H1 (cell line): ENCODE measurements at regions not wholly inside any gene's neighbourhood (a gene's known extent, or its start where the extent isn't known, plus 50 kb on each side); places are given as distances from the start of the nearest gene placed in this dataset.

Experiments
- CTCF ChIA-PET: fragments of 300-600 bp; sonication (Branson Sonifier 250); formaldehyde crosslinking; loops from one replicate; lab custom pipeline; 2021; ENCODE audit not compliant: partially characterized antibody; lab: Charles Lee
- POLR2A ChIA-PET: fragments of 300-600 bp; sonication (Branson Sonifier 250); formaldehyde crosslinking; loops from one replicate; lab custom pipeline; 2021; ENCODE audit warnings: inconsistent platforms; ENCODE audit not compliant: partially characterized antibody; lab: Charles Lee
- DNase-seq, 2 experiments: peaks; one replicate each; pipeline versions ENCODE4 v3.0.0 to v3.0.0-alpha.2; 2010 to 2022; ENCODE audit warnings: low spot score in 2 of 2, low read depth in 1 of 2, mixed read lengths in 1 of 2
- FAIRE-seq: peaks from 2 replicates; lab custom pipeline; 2011; peaks lifted over from hg19 to GRCh38; lab: Jason Lieb, UNC
- H2AFZ ChIP-seq: 2 replicates; pipeline ENCODE4 v1.8.1; 2012; ENCODE audit warnings: low read length, inconsistent platforms
- H2AK5ac ChIP-seq: 2 replicates; pipeline ENCODE4 v1.6.1; 2013; ENCODE audit warnings: low read depth, low read length
- H2BK120ac ChIP-seq: replicated peaks from 2 replicates; pipeline ENCODE3; 2013; ENCODE audit warnings: low read depth, low read length, inconsistent platforms
- H2BK12ac ChIP-seq: 2 replicates; pipeline ENCODE4 v1.6.1; 2013; ENCODE audit warnings: low read depth, low read length
- H2BK15ac ChIP-seq: 2 replicates; pipeline ENCODE4 v1.6.1; 2013; ENCODE audit warnings: low read length
- H2BK20ac ChIP-seq: 2 replicates; pipeline ENCODE4 v1.6.1; 2013; ENCODE audit warnings: low read length
- H2BK5ac ChIP-seq: 2 replicates; pipeline ENCODE4 v1.6.1; 2013; ENCODE audit warnings: low read depth, low read length
- H3K14ac ChIP-seq: 2 replicates; pipeline ENCODE4 v1.6.1; 2013; ENCODE audit warnings: inconsistent platforms; ENCODE audit not compliant: insufficient read length
- H3K18ac ChIP-seq: 2 replicates; pipeline ENCODE4 v1.6.1; 2013; ENCODE audit warnings: low read length; ENCODE audit errors: extremely low read depth
- H3K23ac ChIP-seq: 2 replicates; pipeline ENCODE4 v1.6.1; 2013; ENCODE audit warnings: inconsistent platforms; ENCODE audit not compliant: insufficient read length
- H3K23me2 ChIP-seq: 2 replicates; pipeline ENCODE4 v1.6.1; 2013; ENCODE audit warnings: low read depth, low read length
- H3K27ac ChIP-seq: 2 replicates; pipeline ENCODE4 v1.6.1; 2011; ENCODE audit warnings: low read depth, low read length, inconsistent platforms
- H3K27me3 ChIP-seq, 4 experiments: replicated peaks in 1 of 4; 1 replicate in 1 of 4; 2 replicates in 3 of 4; pipeline versions ENCODE4 v1.6.1 to v1.8.1; 2011 to 2013; ENCODE audit warnings: low read length in 3 of 4, mild to moderate bottlenecking in 3 of 4, inconsistent platforms in 2 of 4, mixed read lengths in 2 of 4, moderate library complexity in 1 of 4; ENCODE audit not compliant: control insufficient read depth in 3 of 4, insufficient read depth in 3 of 4; ENCODE audit errors: extremely low read depth in 1 of 4
- H3K36me3 ChIP-seq, 4 experiments: 2 replicates each; pipeline versions ENCODE4 v1.6.1 to v1.8.1; 2011 to 2013; ENCODE audit warnings: mild to moderate bottlenecking in 4 of 4, low read length in 3 of 4, moderate library complexity in 2 of 4, control low read depth in 1 of 4, inconsistent platforms in 1 of 4; ENCODE audit not compliant: insufficient read depth in 4 of 4, control insufficient read depth in 2 of 4
- H3K4ac ChIP-seq: replicated peaks from 2 replicates; pipeline ENCODE3; 2013; ENCODE audit warnings: low read length, low read depth, mixed read lengths, inconsistent platforms; ENCODE audit not compliant: insufficient read length
- H3K4me1 ChIP-seq, 4 experiments: replicated peaks in 1 of 4; 1 replicate in 1 of 4; 2 replicates in 3 of 4; pipeline versions ENCODE4 v1.6.1 to v1.8.1; 2011 to 2013; ENCODE audit warnings: low read length in 3 of 4, inconsistent platforms in 2 of 4, mixed read lengths in 1 of 4; ENCODE audit not compliant: insufficient read depth in 4 of 4, control insufficient read depth in 3 of 4
- H3K4me2 ChIP-seq, 2 experiments: 2 replicates each; pipeline versions ENCODE4 v1.6.1 to v1.8.1; 2011 to 2013; ENCODE audit warnings: low read depth in 2 of 2, low read length in 2 of 2, control low read depth in 1 of 2, inconsistent platforms in 1 of 2, mild to moderate bottlenecking in 1 of 2; ENCODE audit not compliant: insufficient read depth in 1 of 2
- H3K4me3 ChIP-seq, 4 experiments: fragments of 200-600, 300-600 bp in 1 of 4; sonication (generic), shearing (Covaris generic), sonication (Bioruptor Twin) in 1 of 4; 2 replicates each; pipeline versions ENCODE4 v1.5.1 to v1.8.1; 2011 to 2016; ENCODE audit warnings: low read length in 4 of 4, low read depth in 3 of 4, control low read depth in 2 of 4, inconsistent platforms in 2 of 4, mild to moderate bottlenecking in 2 of 4, mixed read lengths in 1 of 4, moderate library complexity in 1 of 4; ENCODE audit not compliant: insufficient read depth in 2 of 4; ENCODE audit errors: extremely low read depth in 1 of 4
- H3K56ac ChIP-seq: replicated peaks from 2 replicates; pipeline ENCODE3; 2013; ENCODE audit warnings: low read depth, mild to moderate bottlenecking, mixed read lengths, low read length, inconsistent platforms; ENCODE audit not compliant: insufficient read length
- H3K79me1 ChIP-seq: 2 replicates; pipeline ENCODE4 v1.6.1; 2013; ENCODE audit warnings: low read depth, low read length, control low read depth
- H3K79me2 ChIP-seq, 2 experiments: 2 replicates each; pipeline versions ENCODE4 v1.6.1 to v1.8.1; 2012 to 2013; ENCODE audit warnings: low read length in 2 of 2, mild to moderate bottlenecking in 2 of 2, inconsistent platforms in 1 of 2; ENCODE audit not compliant: insufficient read depth in 2 of 2, control insufficient read depth in 1 of 2
- H3K9ac ChIP-seq, 4 experiments: replicated peaks in 1 of 4; 1 replicate in 1 of 4; 2 replicates in 3 of 4; pipeline versions ENCODE4 v1.6.1 to v1.8.1; 2011 to 2013; ENCODE audit warnings: low read depth in 3 of 4, low read length in 3 of 4, control low read depth in 2 of 4, mild to moderate bottlenecking in 2 of 4, moderate library complexity in 2 of 4, inconsistent platforms in 1 of 4; ENCODE audit errors: extremely low read depth in 1 of 4
- H3K9me3 ChIP-seq, 2 experiments: 2 replicates each; pipeline versions ENCODE4 v1.6.1 to v1.8.1; 2012 to 2013; ENCODE audit warnings: mild to moderate bottlenecking in 2 of 2, moderate library complexity in 2 of 2, control low read depth in 1 of 2, inconsistent platforms in 1 of 2, low read depth in 1 of 2, low read length in 1 of 2, mixed read lengths in 1 of 2; ENCODE audit not compliant: insufficient read depth in 2 of 2
- H4K20me1 ChIP-seq, 2 experiments: replicated peaks in 1 of 2; 2 replicates each; pipeline versions ENCODE3 to v1.8.1; 2011 to 2013; ENCODE audit warnings: inconsistent platforms in 2 of 2, low read length in 2 of 2, mild to moderate bottlenecking in 1 of 2; ENCODE audit not compliant: insufficient read depth in 2 of 2, control insufficient read depth in 1 of 2
- H4K5ac ChIP-seq: 2 replicates; pipeline ENCODE4 v1.6.1; 2013; ENCODE audit warnings: low read length, low read depth, mixed read lengths, inconsistent platforms; ENCODE audit not compliant: insufficient read length
- H4K8ac ChIP-seq: 2 replicates; pipeline ENCODE4 v1.8.0; 2013; ENCODE audit warnings: mild to moderate bottlenecking, moderate library complexity, low read length, inconsistent platforms; ENCODE audit not compliant: insufficient read depth; ENCODE audit errors: extremely low read depth
- H4K91ac ChIP-seq: replicated peaks from 2 replicates; pipeline ENCODE3; 2013; ENCODE audit warnings: low read length, mixed read lengths, inconsistent platforms; ENCODE audit not compliant: insufficient read length
- ATF3 ChIP-seq: IDR thresholded peaks from 2 replicates; pipeline ENCODE4 v1.6.1; 2011; ENCODE audit warnings: low read depth, mild to moderate bottlenecking, low read length; ENCODE audit not compliant: insufficient read depth
- BRCA1 ChIP-seq: IDR thresholded peaks from 2 replicates; pipeline ENCODE4 v1.6.1; 2012; ENCODE audit warnings: low read depth, low read length, improper control_type of control experiment
- E2F6 ChIP-seq: IDR thresholded peaks from 2 replicates; pipeline ENCODE4 v1.6.1; 2012; ENCODE audit warnings: inconsistent platforms
- GABPA ChIP-seq: IDR thresholded peaks from 2 replicates; pipeline ENCODE4 v1.6.1; 2011; ENCODE audit warnings: mild to moderate bottlenecking, low read length, moderate library complexity, borderline replicate concordance; ENCODE audit not compliant: insufficient read depth
- JUN ChIP-seq: IDR thresholded peaks from 2 replicates; pipeline ENCODE4 v1.6.1; 2011; ENCODE audit warnings: low read depth, mild to moderate bottlenecking, improper control_type of control experiment, low read length
- KDM1A ChIP-seq: fragments of 200-600, 300-600 bp; sonication (generic); IDR thresholded peaks from 2 replicates; pipeline ENCODE4 v1.7.1; 2016; ENCODE audit warnings: mild to moderate bottlenecking, low read length, borderline replicate concordance
- PHF8 ChIP-seq: fragments of 200-600 bp; sonication (generic); conservative IDR thresholded peaks from 2 replicates; pipeline ENCODE4 v1.7.1; 2012; ENCODE audit warnings: low read depth, mild to moderate bottlenecking, inconsistent platforms, low read length, moderate library complexity
- POU5F1 ChIP-seq: IDR thresholded peaks from 2 replicates; pipeline ENCODE4 v1.6.1; 2011; ENCODE audit warnings: low read depth, mild to moderate bottlenecking, low read length, moderate library complexity
- RBBP5 ChIP-seq: IDR thresholded peaks from 2 replicates; pipeline ENCODE4 v1.7.1; 2012; ENCODE audit warnings: low read depth, mild to moderate bottlenecking, inconsistent platforms, low read length, moderate library complexity, borderline replicate concordance
- SP1 ChIP-seq: IDR thresholded peaks from 2 replicates; pipeline ENCODE4 v1.6.1; 2011; ENCODE audit warnings: low read depth, low read length
- SRF ChIP-seq: IDR thresholded peaks from 2 replicates; pipeline ENCODE4 v1.6.1; 2011; ENCODE audit warnings: mild to moderate bottlenecking, low read depth, low read length, moderate library complexity
- SUZ12 ChIP-seq: fragments of 200-600 bp; sonication (generic); IDR thresholded peaks from 2 replicates; pipeline ENCODE4 v1.6.1; 2012; ENCODE audit warnings: mild to moderate bottlenecking, inconsistent platforms, low read length, moderate library complexity, mixed read lengths
- TAF1 ChIP-seq: IDR thresholded peaks from 2 replicates; pipeline ENCODE4 v1.6.1; 2011; ENCODE audit warnings: mild to moderate bottlenecking, low read depth, low read length
- TBP ChIP-seq: IDR thresholded peaks from 2 replicates; pipeline ENCODE4 v1.6.1; 2011; ENCODE audit warnings: low read depth, low read length, improper control_type of control experiment
- TCF12 ChIP-seq: IDR thresholded peaks from 2 replicates; pipeline ENCODE4 v1.6.1; 2011; ENCODE audit warnings: low read depth, mild to moderate bottlenecking, low read length
- WGBS, 2 experiments: shearing (Covaris generic) in 1 of 2; methylation state at CpG; one replicate each; pipeline versions ENCODE4 v1.1.6 to v1.1.7; 2013 to 2015; ENCODE audit warnings: low lambda C conversion rate in 2 of 2, mixed read lengths in 2 of 2, inconsistent platforms in 1 of 2, low coverage in 1 of 2, missing lambda C conversion rate in 1 of 2; ENCODE audit not compliant: insufficient replicate concordance in 2 of 2, insufficient coverage in 1 of 2, insufficient read length in 1 of 2; ENCODE audit errors: extremely low coverage in 1 of 2, missing lambda C conversion rate in 1 of 2; 5-methylcytosine and 5-hydroxymethylcytosine counted together

DNA sequence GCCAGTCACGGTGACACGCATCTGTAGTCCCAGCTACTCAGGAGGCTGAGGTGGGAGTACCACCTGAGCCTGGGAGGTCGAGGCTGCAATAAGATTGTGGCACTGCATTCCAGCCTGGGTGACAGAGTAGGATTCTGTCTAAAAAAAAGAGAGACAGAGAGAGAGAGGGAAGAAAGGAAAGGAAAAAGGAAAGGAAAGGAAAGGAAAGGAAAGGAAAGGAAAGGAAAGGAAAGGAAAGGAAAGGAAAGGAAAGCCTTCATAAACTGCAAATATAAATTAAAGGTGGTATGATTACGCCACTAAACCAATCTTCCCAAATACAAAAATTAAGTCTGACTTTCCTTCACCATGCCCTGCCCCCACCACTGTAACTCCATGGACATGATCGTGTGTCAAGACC, 259.3 kb upstream of the GATB start:
- no peak overlapping the region for H3K14ac ChIP-seq
- no peak overlapping the region for H3K18ac ChIP-seq
- 93% methylated on average over 5 of the region's 5 CpGs; no CpG with 5 or more reads in 1 of the 2 experiments for WGBS, 2 experiments
- no peak overlapping the region for H4K91ac ChIP-seq
- H3K79me2 ChIP-seq = no peaks in the 10 kb centered on the region
- H3K9me3 ChIP-seq = no peaks in the 10 kb centered on the region
- H3K27me3 ChIP-seq = no peaks in the 10 kb centered on the region
- no peak overlapping the region for H2BK120ac ChIP-seq
- DNase-seq (no peak), FAIRE-seq (no peak)
- H2BK5ac ChIP-seq = no peak overlapping the region
- no peak overlapping the region for H3K4me3 ChIP-seq
- H2AFZ ChIP-seq = no peak overlapping the region
- CTCF ChIA-PET = interaction anchor here (2.0 kb wide), 1 partner anchor 25 kb away, joined by 6 read pairs; no protein-coding TSS in a partner anchor
- H3K4me2 ChIP-seq = no peak overlapping the region
- no peaks in the 10 kb centered on the region for H3K36me3 ChIP-seq
- H3K56ac ChIP-seq = no peak overlapping the region
- H2AK5ac ChIP-seq = no peak overlapping the region
- no peaks in the 10 kb centered on the region for H3K23me2 ChIP-seq
- no peak overlapping the region for H4K8ac ChIP-seq
- no peak overlapping the region for H2BK15ac ChIP-seq
- POLR2A ChIA-PET = interaction anchor here (0.9 kb wide), 1 partner anchor 27 kb away, joined by 3 read pairs; no protein-coding TSS in a partner anchor
- no peaks in the 10 kb centered on the region for H3K4me1 ChIP-seq
- no peak overlapping the region for H3K27ac ChIP-seq
- H4K20me1 ChIP-seq = no peaks in the 10 kb centered on the region
- no peak overlapping the region for H3K4ac ChIP-seq
- H3K79me1 ChIP-seq = no peaks in the 10 kb centered on the region
- no peak overlapping the region for H3K9ac ChIP-seq
- H2BK20ac ChIP-seq = no peak overlapping the region
- no peak overlapping the region for H4K5ac ChIP-seq
- no peak overlapping the region for H2BK12ac ChIP-seq
- no peak overlapping the region for H3K23ac ChIP-seq
- TF ChIP-seq GABPA (no peak), RBBP5 (no peak), PHF8 (no peak), SP1 (no peak), SUZ12 (no peak), TBP (no peak), TAF1 (no peak), ATF3 (no peak), SRF (no peak), TCF12 (no peak), KDM1A (no peak), E2F6 (no peak), POU5F1 (no peak), BRCA1 (no peak), JUN (no peak)
